ENCODE measurements at regions not wholly inside any gene's neighbourhood (a gene's known extent, or its start where the extent isn't known, plus 50 kb on each side); places are given as distances from the start of the nearest gene placed in this dataset.

DNA sequence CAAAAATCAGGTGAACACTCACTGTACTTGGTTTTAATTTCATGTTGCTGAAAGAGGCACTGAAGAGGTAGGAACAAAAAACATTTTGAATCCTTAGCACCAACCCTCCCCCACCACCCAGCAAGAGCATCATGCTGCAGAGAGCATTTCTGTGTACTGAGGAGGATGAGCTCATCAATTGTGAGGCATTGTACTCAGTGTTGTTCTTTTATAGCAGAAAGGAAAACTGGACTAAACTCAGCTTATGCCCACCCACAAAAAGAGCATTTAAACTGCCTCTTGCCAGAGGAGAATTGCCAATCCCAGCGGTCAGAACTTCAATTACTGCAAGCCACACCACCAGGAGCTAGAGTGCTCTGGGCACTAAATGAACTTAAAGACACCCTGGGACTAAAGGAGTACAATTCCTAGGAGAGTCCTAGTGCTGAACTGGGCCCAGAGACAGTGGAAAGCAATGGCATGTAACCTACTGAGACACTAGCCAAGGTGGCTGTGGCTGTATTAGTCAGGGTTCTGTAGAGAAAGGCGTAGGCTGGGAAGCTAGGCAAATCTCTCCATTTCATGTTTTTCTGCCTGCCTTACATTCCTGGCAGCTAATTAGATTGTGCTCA, 280.7 kb upstream of the KLHL4 start:
- TF ChIP-seq CTCF (IDR thresholded peaks at IDR 0.05; ENCODE audit: insufficient read depth, low read depth, low read length) = no peak
- no peak overlapping the region for H3K4me3 ChIP-seq (ENCODE audit: low read depth, low read length)
- DNase-seq (ENCODE audit: low read depth) = no peak

- no peak for TF ChIP-seq CTCF (IDR thresholded peaks at IDR 0.05; ENCODE audit: insufficient read depth, low read depth, low read length)
- no peak overlapping the region for H3K4me3 ChIP-seq (ENCODE audit: low read depth, low read length)
- no peak for DNase-seq (ENCODE audit: low read depth)
Measured at GRCh38 chrX:87265518-87265917, 252.1 kb upstream of the KLHL4 start.

DNA sequence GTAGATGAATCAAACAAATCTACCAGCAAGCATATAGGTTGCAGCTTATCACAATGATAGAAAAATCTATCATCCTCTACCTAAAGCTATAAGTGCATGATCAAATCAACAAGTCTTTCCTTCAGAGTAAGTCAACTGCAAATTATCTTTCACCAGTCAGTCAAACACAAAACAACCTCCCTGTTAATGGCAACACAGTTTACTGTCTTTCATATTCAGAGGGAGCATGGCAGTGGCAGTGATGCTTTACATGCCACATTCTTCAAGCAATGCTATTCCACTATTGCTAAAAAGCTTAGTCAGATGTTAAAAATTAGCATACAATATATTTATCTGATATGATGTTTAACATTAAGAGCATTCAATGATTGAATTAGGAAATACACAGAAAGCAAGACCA, 245.1 kb upstream of the KLHL4 start:
- TF ChIP-seq CTCF (IDR thresholded peaks at IDR 0.05; ENCODE audit: insufficient read depth, low read depth, low read length) = no peak
- DNase-seq (ENCODE audit: low read depth) = no peak
- no peak overlapping the region for H3K4me3 ChIP-seq (ENCODE audit: low read depth, low read length)

- peak; percentile 9 for DNase-seq (ENCODE audit: low read depth)
- TF ChIP-seq CTCF (IDR thresholded peaks at IDR 0.05; ENCODE audit: insufficient read depth, low read depth, low read length) = peak; percentile 42
- no peak overlapping the region for H3K4me3 ChIP-seq (ENCODE audit: low read depth, low read length)
Measured at GRCh38 chrX:87299563-87300160, 217.9 kb upstream of the KLHL4 start.

GRCh38 chrX:87310780-87311179, 206.8 kb upstream of the KLHL4 start:
- TF ChIP-seq CTCF (IDR thresholded peaks at IDR 0.05; ENCODE audit: insufficient read depth, low read depth, low read length) = no peak
- H3K4me3 ChIP-seq (ENCODE audit: low read depth, low read length) = no peak overlapping the region
- no peak for DNase-seq (ENCODE audit: low read depth)

DNA sequence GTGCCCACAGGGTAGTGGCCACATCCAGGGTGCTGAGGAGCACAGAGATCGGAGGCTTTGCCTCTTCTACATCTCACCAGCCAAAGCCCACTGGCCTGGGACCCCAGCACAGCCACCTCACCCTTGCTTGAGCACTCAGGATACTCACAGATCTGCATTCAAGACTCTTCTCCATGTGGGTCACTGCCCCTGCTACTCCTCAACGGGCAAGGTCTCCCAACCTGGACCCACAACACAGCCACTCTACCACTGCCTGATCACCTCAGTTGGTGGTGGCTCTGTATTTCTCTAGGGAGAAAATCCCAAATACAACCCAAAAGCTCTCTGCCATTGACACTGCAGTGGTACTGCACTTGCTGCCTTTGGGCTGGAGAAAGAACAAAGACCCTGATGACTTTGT, 190.3 kb upstream of the KLHL4 start:
- TF ChIP-seq CTCF (IDR thresholded peaks at IDR 0.05; ENCODE audit: insufficient read depth, low read depth, low read length) = no peak
- no peak overlapping the region for H3K4me3 ChIP-seq (ENCODE audit: low read depth, low read length)
- no peak for DNase-seq (ENCODE audit: low read depth)

GRCh38 chrX:87337267-87337666, 180.3 kb upstream of the KLHL4 start:
- H3K4me3 ChIP-seq (ENCODE audit: low read depth, low read length) = no peak overlapping the region
- no peak for DNase-seq (ENCODE audit: low read depth)
- TF ChIP-seq CTCF (IDR thresholded peaks at IDR 0.05; ENCODE audit: insufficient read depth, low read depth, low read length) = no peak

All from fibroblast of villous mesenchyme (primary cell).